ENCODE measurements at regions not wholly inside any gene's neighbourhood (a gene's known extent, or its start where the extent isn't known, plus 50 kb on each side); places are given as distances from the start of the nearest gene placed in this dataset.

GRCh38 chr2:60318544-60318943, 234.9 kb downstream of the BCL11A start:
- no peak for DNase-seq

- DNase-seq: no peak
Measured at GRCh38 chr2:60317844-60318243, 235.6 kb downstream of the BCL11A start.

GRCh38 chr2:60317034-60317386, 236.4 kb downstream of the BCL11A start:
- DNase-seq: no peak

- no peak for DNase-seq
Measured at GRCh38 chr2:60316381-60317033, 236.9 kb downstream of the BCL11A start.

GRCh38 chr2:60313470-60314172, 239.8 kb downstream of the BCL11A start:
- no peak for DNase-seq

- DNase-seq: no peak
Measured at GRCh38 chr2:60312618-60313017, 240.8 kb downstream of the BCL11A start.

GRCh38 chr2:60311524-60311923, 241.9 kb downstream of the BCL11A start:
- no peak for DNase-seq

- DNase-seq: no peak
Measured at GRCh38 chr2:60309941-60310660, 243.4 kb downstream of the BCL11A start.

- no peak for DNase-seq
Measured at GRCh38 chr2:60309336-60309735, 244.1 kb downstream of the BCL11A start.

- DNase-seq: no peak
Measured at GRCh38 chr2:60306267-60306861, 247.1 kb downstream of the BCL11A start.

GRCh38 chr2:60303680-60304079, 249.8 kb downstream of the BCL11A start:
- DNase-seq: no peak

GRCh38 chr2:60302377-60303126, 250.9 kb downstream of the BCL11A start:
- no peak for DNase-seq

GRCh38 chr2:60301726-60302125, 251.7 kb downstream of the BCL11A start:
- no peak for DNase-seq

GRCh38 chr2:60299179-60299578, 254.3 kb downstream of the BCL11A start:
- no peak for DNase-seq

GRCh38 chr2:60298006-60298696, 255.3 kb downstream of the BCL11A start:
- DNase-seq: no peak

- no peak for DNase-seq
Measured at GRCh38 chr2:60297296-60298005, 256.0 kb downstream of the BCL11A start.

GRCh38 chr2:60296219-60296955, 257.1 kb downstream of the BCL11A start:
- no peak for DNase-seq

GRCh38 chr2:60295636-60295962, 257.9 kb downstream of the BCL11A start:
- DNase-seq: no peak

GRCh38 chr2:60294901-60295635, 258.4 kb downstream of the BCL11A start:
- no peak for DNase-seq

- no peak for DNase-seq
Measured at GRCh38 chr2:60292242-60292641, 261.2 kb downstream of the BCL11A start.

Data from NCI-H2107 (cell line).